DMS53 treated with DMSO at 0.1 percent for 48 hours (cell line): ENCODE measurements at regions not wholly inside any gene's neighbourhood (a gene's known extent, or its start where the extent isn't known, plus 50 kb on each side); places are given as distances from the start of the nearest gene placed in this dataset.
"Not testable (repeated sequence)": the region's sequence is repeated elsewhere in the genome, so short reads cannot be mapped to it uniquely, and the experiment has no call there.

ENCODE experiments used
- DNase-seq: peaks from one replicate; lab custom pipeline; 2025; ENCODE audit not compliant: unreplicated experiment; lab: John Stamatoyannopoulos, UW

GRCh38 chr5:68027519-68027918 is 188.0 kb upstream of the PIK3R1 start:
- DNase-seq: no peak

- no peak for DNase-seq
Measured at GRCh38 chr5:68026092-68026885, 189.3 kb upstream of the PIK3R1 start.

- DNase-seq: no peak
Measured at GRCh38 chr5:68024426-68024825, 191.1 kb upstream of the PIK3R1 start.

- no peak for DNase-seq
Measured at GRCh38 chr5:68021916-68022315, 193.6 kb upstream of the PIK3R1 start.

- DNase-seq: no peak
Measured at GRCh38 chr5:68021227-68021626, 194.3 kb upstream of the PIK3R1 start.

GRCh38 chr5:68020461-68020969 is 195.0 kb upstream of the PIK3R1 start:
- not testable (repeated sequence) for DNase-seq

- no peak for DNase-seq
Measured at GRCh38 chr5:68015381-68016302, 199.9 kb upstream of the PIK3R1 start.

GRCh38 chr5:68012831-68013230 is 202.7 kb upstream of the PIK3R1 start:
- DNase-seq: no peak

- DNase-seq: no peak
Measured at GRCh38 chr5:68012429-68012828, 203.1 kb upstream of the PIK3R1 start.

GRCh38 chr5:68011801-68012200 is 203.8 kb upstream of the PIK3R1 start:
- no peak for DNase-seq

GRCh38 chr5:68011259-68011760 is 204.2 kb upstream of the PIK3R1 start:
- DNase-seq: no peak

- DNase-seq: no peak
Measured at GRCh38 chr5:68010740-68011139, 204.8 kb upstream of the PIK3R1 start.

GRCh38 chr5:68007451-68007850 is 208.1 kb upstream of the PIK3R1 start:
- no peak for DNase-seq

- no peak for DNase-seq
Measured at GRCh38 chr5:68002836-68003235, 212.7 kb upstream of the PIK3R1 start.

GRCh38 chr5:68000805-68001204 is 214.8 kb upstream of the PIK3R1 start:
- DNase-seq: no peak

GRCh38 chr5:67999391-67999790 is 216.2 kb upstream of the PIK3R1 start:
- no peak for DNase-seq

GRCh38 chr5:67998709-67999261 is 216.8 kb upstream of the PIK3R1 start:
- DNase-seq: no peak

- no peak for DNase-seq
Measured at GRCh38 chr5:67997892-67998457, 217.6 kb upstream of the PIK3R1 start.

- DNase-seq: no peak
Measured at GRCh38 chr5:67997148-67997547, 218.4 kb upstream of the PIK3R1 start.

- DNase-seq: no peak
Measured at GRCh38 chr5:67996596-67996995, 219.0 kb upstream of the PIK3R1 start.

- DNase-seq: no peak
Measured at GRCh38 chr5:67992923-67993322, 222.6 kb upstream of the PIK3R1 start.
